NAMALWA (cell line): ENCODE measurements at regions not wholly inside any gene's neighbourhood (a gene's known extent, or its start where the extent isn't known, plus 50 kb on each side); places are given as distances from the start of the nearest gene placed in this dataset.

Experiments used
- DNase-seq: peaks from one replicate; pipeline ENCODE4 v3.0.0-alpha.2; 2015; ENCODE audit warnings: low spot score

- DNase-seq, result no peak
These were observed 118.4 kb downstream of the CPZ start for GRCh38 chr4:8710946-8711345.

- DNase-seq, result no peak
These were observed 117.9 kb downstream of the CPZ start for GRCh38 chr4:8710416-8710815.

- DNase-seq, result no peak
These were observed 117.3 kb downstream of the CPZ start for GRCh38 chr4:8709729-8710360.

GRCh38 chr4:8709050-8709728, 116.6 kb downstream of the CPZ start:
- DNase-seq, result no peak

- no peak for DNase-seq
These were observed 115.9 kb downstream of the CPZ start for GRCh38 chr4:8708401-8709021.

- no peak for DNase-seq
These were observed 114.6 kb downstream of the CPZ start for GRCh38 chr4:8707045-8707781.

- no peak for DNase-seq
These were observed 113.9 kb downstream of the CPZ start for GRCh38 chr4:8706216-8707044.

- no peak for DNase-seq
These were observed 112.9 kb downstream of the CPZ start for GRCh38 chr4:8705161-8706145.

- no peak for DNase-seq
These were observed 112.1 kb downstream of the CPZ start for GRCh38 chr4:8704632-8705031.

- DNase-seq, result no peak
These were observed 111.4 kb downstream of the CPZ start for GRCh38 chr4:8703857-8704495.

- no peak for DNase-seq
These were observed 110.8 kb downstream of the CPZ start for GRCh38 chr4:8703401-8703696.

GRCh38 chr4:8702516-8703400, 110.2 kb downstream of the CPZ start:
- no peak for DNase-seq

GRCh38 chr4:8702020-8702495, 109.5 kb downstream of the CPZ start:
- no peak for DNase-seq

GRCh38 chr4:8701126-8702019, 108.8 kb downstream of the CPZ start:
- no peak for DNase-seq

GRCh38 chr4:8700531-8700930, 108.0 kb downstream of the CPZ start:
- no peak for DNase-seq

- no peak for DNase-seq
These were observed 107.0 kb downstream of the CPZ start for GRCh38 chr4:8699479-8700145.

- DNase-seq, result no peak
These were observed 106.5 kb downstream of the CPZ start for GRCh38 chr4:8699063-8699385.
